Tibial nerve (tissue), 4 donors: ENCODE measurements at regions not wholly inside any gene's neighbourhood (a gene's known extent, or its start where the extent isn't known, plus 50 kb on each side); places are given as distances from the start of the nearest gene placed in this dataset.

Source experiments
- CTCF ChIP-seq, 5 experiments: fragments of 200-600 bp in 3 of 5; fragments of 450-650 bp in 2 of 5; sonication (generic) in 3 of 5; IDR thresholded peaks; one replicate each; pipeline ENCODE4 v1.5.1; 2016 to 2019; ENCODE audit warnings: antibody characterized with exemption in 5 of 5, mild to moderate bottlenecking in 3 of 5, moderate library complexity in 2 of 5
- EP300 ChIP-seq, 2 donors: sonication (generic); formaldehyde crosslinking; IDR thresholded peaks; one replicate each; pipeline ENCODE4 v1.6.1; 2017; ENCODE audit warnings: antibody characterized with exemption in 2 of 2, mild to moderate bottlenecking in 1 of 2
- POLR2A ChIP-seq, 2 donors: fragments of 450-650 bp; IDR thresholded peaks; one replicate each; pipeline ENCODE4 v1.6.1; 2017; ENCODE audit warnings: antibody characterized with exemption in 2 of 2, mild to moderate bottlenecking in 2 of 2, moderate library complexity in 2 of 2

GRCh38 chr5:167553511-167553910 lies 737.9 kb upstream of the WWC1 start:
- TF ChIP-seq CTCF (IDR thresholded peaks at IDR 0.05) (no peak), EP300 (IDR thresholded peaks at IDR 0.05) (no peak), POLR2A (IDR thresholded peaks at IDR 0.05) (no peak)
